Gastrocnemius medialis (tissue), 4 donors: ENCODE measurements at regions not wholly inside any gene's neighbourhood (a gene's known extent, or its start where the extent isn't known, plus 50 kb on each side); places are given as distances from the start of the nearest gene placed in this dataset.

Experiments used
- CTCF ChIP-seq, 5 experiments: fragments of 450-650 bp in 3 of 5; fragments of 200-600 bp in 2 of 5; sonication (generic) in 2 of 5; IDR thresholded peaks in 4 of 5; conservative IDR thresholded peaks in 1 of 5; 1 replicate in 4 of 5; 2 replicates in 1 of 5; pipeline ENCODE4 v1.5.1; 2016 to 2019; ENCODE audit warnings: antibody characterized with exemption in 5 of 5, mild to moderate bottlenecking in 3 of 5, moderate library complexity in 3 of 5
- POLR2A ChIP-seq, 2 donors: fragments of 450-650 bp; IDR thresholded peaks; one replicate each; pipeline ENCODE4 v1.6.1; 2017; ENCODE audit warnings: antibody characterized with exemption in 2 of 2, mild to moderate bottlenecking in 2 of 2, moderate library complexity in 2 of 2

- TF ChIP-seq CTCF (IDR thresholded peaks at IDR 0.05 in 4 of 5, conservative IDR thresholded peaks at IDR 0.05 in 1 of 5) (no peak), POLR2A (IDR thresholded peaks at IDR 0.05) (no peak)
Observed at GRCh38 chr11:26017322-26017860, 314.5 kb upstream of the ANO3 start.
